HEK293 (cell line): ENCODE measurements at regions not wholly inside any gene's neighbourhood (a gene's known extent, or its start where the extent isn't known, plus 50 kb on each side); places are given as distances from the start of the nearest gene placed in this dataset.

ENCODE experiments used
- FEZF1 ChIP-seq: fragments of 450-650 bp; formaldehyde crosslinking; IDR thresholded peaks from 2 replicates; pipeline ENCODE4 v1.5.1; 2016; ENCODE audit warnings: missing biosample characterization, missing genetic modification characterization
- TCF7L2 ChIP-seq: IDR thresholded peaks from 2 replicates; pipeline ENCODE4 v1.6.1; 2011; ENCODE audit warnings: low read depth, mild to moderate bottlenecking, inconsistent platforms, low read length, moderate library complexity, borderline replicate concordance
- ZNF121 ChIP-seq: fragments of 450-650 bp; formaldehyde crosslinking; IDR thresholded peaks from 2 replicates; pipeline ENCODE4 v1.5.1; 2016; ENCODE audit warnings: missing biosample characterization, missing genetic modification characterization
- ZNF140 ChIP-seq: fragments of 450-650 bp; formaldehyde crosslinking; IDR thresholded peaks from 2 replicates; pipeline ENCODE4 v1.5.1; 2016; ENCODE audit warnings: missing biosample characterization, missing genetic modification characterization
- ZNF184 ChIP-seq: fragments of 450-650 bp; IDR thresholded peaks from 2 replicates; pipeline ENCODE4 v1.5.1; 2018; ENCODE audit warnings: missing biosample characterization, mild to moderate bottlenecking, missing genetic modification characterization
- ZNF510 ChIP-seq: fragments of 450-650 bp; formaldehyde crosslinking; IDR thresholded peaks from 2 replicates; pipeline ENCODE4 v1.5.1; 2018; ENCODE audit warnings: mild to moderate bottlenecking, missing genetic modification characterization, missing biosample characterization; ENCODE audit not compliant: insufficient replicate concordance
- ZNF677 ChIP-seq: fragments of 450-650 bp; IDR thresholded peaks from 2 replicates; pipeline ENCODE4 v1.5.0; 2018; ENCODE audit warnings: missing biosample characterization, mild to moderate bottlenecking, missing genetic modification characterization, moderate library complexity
- ZSCAN30 ChIP-seq: fragments of 450-650 bp; IDR thresholded peaks from 2 replicates; pipeline ENCODE4 v1.5.1; 2018; ENCODE audit warnings: missing biosample characterization, mild to moderate bottlenecking, missing genetic modification characterization, moderate library complexity
- TF ChIP-seq, protein P1 (sequence below): fragments of 450-650 bp; IDR thresholded peaks from 2 replicates; pipeline ENCODE4 v1.5.1; 2018; ENCODE audit warnings: missing biosample characterization, mild to moderate bottlenecking, missing genetic modification characterization
- TF ChIP-seq, protein P2 (sequence below): IDR thresholded peaks from 2 replicates; pipeline ENCODE4 v1.6.1; 2011; ENCODE audit warnings: mild to moderate bottlenecking, low read depth, low read length, borderline replicate concordance
- TF ChIP-seq, protein P3 (sequence below): fragments of 450-650 bp; formaldehyde crosslinking; IDR thresholded peaks from 2 replicates; pipeline ENCODE4 v1.5.1; 2016; ENCODE audit warnings: missing biosample characterization, missing genetic modification characterization
- TF ChIP-seq, protein P4 (sequence below): fragments of 450-650 bp; formaldehyde crosslinking; IDR thresholded peaks from 2 replicates; pipeline ENCODE4 v1.5.1; 2016; ENCODE audit warnings: missing biosample characterization, missing genetic modification characterization, low read depth
- TF ChIP-seq, protein P5 (sequence below): fragments of 450-650 bp; formaldehyde crosslinking; IDR thresholded peaks from 2 replicates; pipeline ENCODE4 v1.5.1; 2016; ENCODE audit warnings: missing biosample characterization, missing genetic modification characterization
- TF ChIP-seq, protein P6 (sequence below): fragments of 450-650 bp; formaldehyde crosslinking; IDR thresholded peaks from 2 replicates; pipeline ENCODE4 v1.5.1; 2016; ENCODE audit warnings: missing biosample characterization, missing genetic modification characterization

DNA sequence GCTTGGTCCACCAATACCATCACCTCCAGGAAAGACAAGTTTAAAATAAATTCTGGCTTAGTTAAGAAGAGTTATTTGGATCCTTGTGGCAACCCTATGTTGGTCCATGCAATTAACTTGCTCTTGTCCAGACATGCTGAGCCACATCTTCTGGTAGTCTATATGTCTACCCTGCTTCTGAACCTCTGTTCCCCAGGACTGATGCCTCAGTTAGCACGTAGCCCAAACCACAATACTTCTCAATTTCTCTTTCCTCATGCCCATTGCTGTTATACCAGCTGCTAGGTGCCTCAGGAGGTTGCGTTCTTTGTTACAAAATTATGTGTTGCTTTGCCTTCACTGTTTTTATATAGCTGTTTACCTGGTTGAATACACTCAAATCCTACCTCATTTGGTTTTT lies 116.4 kb upstream of the KCNQ5 start:
- TF ChIP-seq, protein P1, sequence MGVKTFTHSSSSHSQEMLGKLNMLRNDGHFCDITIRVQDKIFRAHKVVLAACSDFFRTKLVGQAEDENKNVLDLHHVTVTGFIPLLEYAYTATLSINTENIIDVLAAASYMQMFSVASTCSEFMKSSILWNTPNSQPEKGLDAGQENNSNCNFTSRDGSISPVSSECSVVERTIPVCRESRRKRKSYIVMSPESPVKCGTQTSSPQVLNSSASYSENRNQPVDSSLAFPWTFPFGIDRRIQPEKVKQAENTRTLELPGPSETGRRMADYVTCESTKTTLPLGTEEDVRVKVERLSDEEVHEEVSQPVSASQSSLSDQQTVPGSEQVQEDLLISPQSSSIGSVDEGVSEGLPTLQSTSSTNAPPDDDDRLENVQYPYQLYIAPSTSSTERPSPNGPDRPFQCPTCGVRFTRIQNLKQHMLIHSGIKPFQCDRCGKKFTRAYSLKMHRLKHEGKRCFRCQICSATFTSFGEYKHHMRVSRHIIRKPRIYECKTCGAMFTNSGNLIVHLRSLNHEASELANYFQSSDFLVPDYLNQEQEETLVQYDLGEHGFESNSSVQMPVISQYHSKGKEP (tag by site-specific recombination), result no peak
- TF ChIP-seq ZNF121 (tag by site-specific recombination) (no peak), ZNF677 (tag by site-specific recombination) (no peak), TCF7L2 (no peak), ZNF140 (tag by site-specific recombination) (no peak), ZSCAN30 (tag by site-specific recombination) (no peak), ZNF184 (tag by site-specific recombination) (no peak), FEZF1 (tag by site-specific recombination) (no peak), ZNF510 (tag by site-specific recombination) (no peak)
- TF ChIP-seq, protein P2, sequence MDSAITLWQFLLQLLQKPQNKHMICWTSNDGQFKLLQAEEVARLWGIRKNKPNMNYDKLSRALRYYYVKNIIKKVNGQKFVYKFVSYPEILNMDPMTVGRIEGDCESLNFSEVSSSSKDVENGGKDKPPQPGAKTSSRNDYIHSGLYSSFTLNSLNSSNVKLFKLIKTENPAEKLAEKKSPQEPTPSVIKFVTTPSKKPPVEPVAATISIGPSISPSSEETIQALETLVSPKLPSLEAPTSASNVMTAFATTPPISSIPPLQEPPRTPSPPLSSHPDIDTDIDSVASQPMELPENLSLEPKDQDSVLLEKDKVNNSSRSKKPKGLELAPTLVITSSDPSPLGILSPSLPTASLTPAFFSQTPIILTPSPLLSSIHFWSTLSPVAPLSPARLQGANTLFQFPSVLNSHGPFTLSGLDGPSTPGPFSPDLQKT, result no peak
- TF ChIP-seq, protein P3, sequence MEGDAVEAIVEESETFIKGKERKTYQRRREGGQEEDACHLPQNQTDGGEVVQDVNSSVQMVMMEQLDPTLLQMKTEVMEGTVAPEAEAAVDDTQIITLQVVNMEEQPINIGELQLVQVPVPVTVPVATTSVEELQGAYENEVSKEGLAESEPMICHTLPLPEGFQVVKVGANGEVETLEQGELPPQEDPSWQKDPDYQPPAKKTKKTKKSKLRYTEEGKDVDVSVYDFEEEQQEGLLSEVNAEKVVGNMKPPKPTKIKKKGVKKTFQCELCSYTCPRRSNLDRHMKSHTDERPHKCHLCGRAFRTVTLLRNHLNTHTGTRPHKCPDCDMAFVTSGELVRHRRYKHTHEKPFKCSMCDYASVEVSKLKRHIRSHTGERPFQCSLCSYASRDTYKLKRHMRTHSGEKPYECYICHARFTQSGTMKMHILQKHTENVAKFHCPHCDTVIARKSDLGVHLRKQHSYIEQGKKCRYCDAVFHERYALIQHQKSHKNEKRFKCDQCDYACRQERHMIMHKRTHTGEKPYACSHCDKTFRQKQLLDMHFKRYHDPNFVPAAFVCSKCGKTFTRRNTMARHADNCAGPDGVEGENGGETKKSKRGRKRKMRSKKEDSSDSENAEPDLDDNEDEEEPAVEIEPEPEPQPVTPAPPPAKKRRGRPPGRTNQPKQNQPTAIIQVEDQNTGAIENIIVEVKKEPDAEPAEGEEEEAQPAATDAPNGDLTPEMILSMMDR (tag by site-specific recombination), result no peak
- TF ChIP-seq, protein P4, sequence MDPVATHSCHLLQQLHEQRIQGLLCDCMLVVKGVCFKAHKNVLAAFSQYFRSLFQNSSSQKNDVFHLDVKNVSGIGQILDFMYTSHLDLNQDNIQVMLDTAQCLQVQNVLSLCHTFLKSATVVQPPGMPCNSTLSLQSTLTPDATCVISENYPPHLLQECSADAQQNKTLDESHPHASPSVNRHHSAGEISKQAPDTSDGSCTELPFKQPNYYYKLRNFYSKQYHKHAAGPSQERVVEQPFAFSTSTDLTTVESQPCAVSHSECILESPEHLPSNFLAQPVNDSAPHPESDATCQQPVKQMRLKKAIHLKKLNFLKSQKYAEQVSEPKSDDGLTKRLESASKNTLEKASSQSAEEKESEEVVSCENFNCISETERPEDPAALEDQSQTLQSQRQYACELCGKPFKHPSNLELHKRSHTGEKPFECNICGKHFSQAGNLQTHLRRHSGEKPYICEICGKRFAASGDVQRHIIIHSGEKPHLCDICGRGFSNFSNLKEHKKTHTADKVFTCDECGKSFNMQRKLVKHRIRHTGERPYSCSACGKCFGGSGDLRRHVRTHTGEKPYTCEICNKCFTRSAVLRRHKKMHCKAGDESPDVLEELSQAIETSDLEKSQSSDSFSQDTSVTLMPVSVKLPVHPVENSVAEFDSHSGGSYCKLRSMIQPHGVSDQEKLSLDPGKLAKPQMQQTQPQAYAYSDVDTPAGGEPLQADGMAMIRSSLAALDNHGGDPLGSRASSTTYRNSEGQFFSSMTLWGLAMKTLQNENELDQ, result no peak
- TF ChIP-seq, protein P5, sequence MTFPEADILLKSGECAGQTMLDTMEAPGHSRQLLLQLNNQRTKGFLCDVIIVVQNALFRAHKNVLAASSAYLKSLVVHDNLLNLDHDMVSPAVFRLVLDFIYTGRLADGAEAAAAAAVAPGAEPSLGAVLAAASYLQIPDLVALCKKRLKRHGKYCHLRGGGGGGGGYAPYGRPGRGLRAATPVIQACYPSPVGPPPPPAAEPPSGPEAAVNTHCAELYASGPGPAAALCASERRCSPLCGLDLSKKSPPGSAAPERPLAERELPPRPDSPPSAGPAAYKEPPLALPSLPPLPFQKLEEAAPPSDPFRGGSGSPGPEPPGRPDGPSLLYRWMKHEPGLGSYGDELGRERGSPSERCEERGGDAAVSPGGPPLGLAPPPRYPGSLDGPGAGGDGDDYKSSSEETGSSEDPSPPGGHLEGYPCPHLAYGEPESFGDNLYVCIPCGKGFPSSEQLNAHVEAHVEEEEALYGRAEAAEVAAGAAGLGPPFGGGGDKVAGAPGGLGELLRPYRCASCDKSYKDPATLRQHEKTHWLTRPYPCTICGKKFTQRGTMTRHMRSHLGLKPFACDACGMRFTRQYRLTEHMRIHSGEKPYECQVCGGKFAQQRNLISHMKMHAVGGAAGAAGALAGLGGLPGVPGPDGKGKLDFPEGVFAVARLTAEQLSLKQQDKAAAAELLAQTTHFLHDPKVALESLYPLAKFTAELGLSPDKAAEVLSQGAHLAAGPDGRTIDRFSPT (tag by site-specific recombination), result no peak
- TF ChIP-seq, protein P6, sequence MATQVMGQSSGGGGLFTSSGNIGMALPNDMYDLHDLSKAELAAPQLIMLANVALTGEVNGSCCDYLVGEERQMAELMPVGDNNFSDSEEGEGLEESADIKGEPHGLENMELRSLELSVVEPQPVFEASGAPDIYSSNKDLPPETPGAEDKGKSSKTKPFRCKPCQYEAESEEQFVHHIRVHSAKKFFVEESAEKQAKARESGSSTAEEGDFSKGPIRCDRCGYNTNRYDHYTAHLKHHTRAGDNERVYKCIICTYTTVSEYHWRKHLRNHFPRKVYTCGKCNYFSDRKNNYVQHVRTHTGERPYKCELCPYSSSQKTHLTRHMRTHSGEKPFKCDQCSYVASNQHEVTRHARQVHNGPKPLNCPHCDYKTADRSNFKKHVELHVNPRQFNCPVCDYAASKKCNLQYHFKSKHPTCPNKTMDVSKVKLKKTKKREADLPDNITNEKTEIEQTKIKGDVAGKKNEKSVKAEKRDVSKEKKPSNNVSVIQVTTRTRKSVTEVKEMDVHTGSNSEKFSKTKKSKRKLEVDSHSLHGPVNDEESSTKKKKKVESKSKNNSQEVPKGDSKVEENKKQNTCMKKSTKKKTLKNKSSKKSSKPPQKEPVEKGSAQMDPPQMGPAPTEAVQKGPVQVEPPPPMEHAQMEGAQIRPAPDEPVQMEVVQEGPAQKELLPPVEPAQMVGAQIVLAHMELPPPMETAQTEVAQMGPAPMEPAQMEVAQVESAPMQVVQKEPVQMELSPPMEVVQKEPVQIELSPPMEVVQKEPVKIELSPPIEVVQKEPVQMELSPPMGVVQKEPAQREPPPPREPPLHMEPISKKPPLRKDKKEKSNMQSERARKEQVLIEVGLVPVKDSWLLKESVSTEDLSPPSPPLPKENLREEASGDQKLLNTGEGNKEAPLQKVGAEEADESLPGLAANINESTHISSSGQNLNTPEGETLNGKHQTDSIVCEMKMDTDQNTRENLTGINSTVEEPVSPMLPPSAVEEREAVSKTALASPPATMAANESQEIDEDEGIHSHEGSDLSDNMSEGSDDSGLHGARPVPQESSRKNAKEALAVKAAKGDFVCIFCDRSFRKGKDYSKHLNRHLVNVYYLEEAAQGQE (tag by site-specific recombination), result no peak
